ENCODE measurements at regions not wholly inside any gene's neighbourhood (a gene's known extent, or its start where the extent isn't known, plus 50 kb on each side); places are given as distances from the start of the nearest gene placed in this dataset.
A peak's percentile ranks its signal among the peaks of the same experiment; 100 is the strongest.
"Not testable (repeated sequence)": the region's sequence is repeated elsewhere in the genome, so short reads cannot be mapped to it uniquely, and the experiment has no call there.

GRCh38 chr7:142636107-142636506, 113.2 kb upstream of the PRSS1 start:
- DNase-seq = not testable (repeated sequence)

GRCh38 chr7:142632271-142633134, 116.8 kb upstream of the PRSS1 start:
- peak; percentile 76 for DNase-seq

GRCh38 chr7:142629588-142630260, 119.5 kb upstream of the PRSS1 start:
- DNase-seq = no peak

GRCh38 chr7:142628945-142629344, 120.3 kb upstream of the PRSS1 start:
- DNase-seq = peak; percentile 15

GRCh38 chr7:142627223-142627622, 122.0 kb upstream of the PRSS1 start:
- DNase-seq = not testable (repeated sequence)

- peak; percentile 38 for DNase-seq
Observed at GRCh38 chr7:142626420-142627035, 122.7 kb upstream of the PRSS1 start.

GRCh38 chr7:142625216-142625615, 124.1 kb upstream of the PRSS1 start:
- DNase-seq = not testable (repeated sequence)

- no peak for DNase-seq
Observed at GRCh38 chr7:142620402-142620801, 128.9 kb upstream of the PRSS1 start.

- no peak for DNase-seq
Observed at GRCh38 chr7:142618655-142619351, 130.5 kb upstream of the PRSS1 start.

- DNase-seq = no peak
Observed at GRCh38 chr7:142616842-142617241, 132.4 kb upstream of the PRSS1 start.

GRCh38 chr7:142616121-142616643, 133.1 kb upstream of the PRSS1 start:
- DNase-seq = no peak

GRCh38 chr7:142615508-142615907, 133.8 kb upstream of the PRSS1 start:
- no peak for DNase-seq

- DNase-seq = no peak
Observed at GRCh38 chr7:142614116-142614515, 135.2 kb upstream of the PRSS1 start.

- DNase-seq = no peak
Observed at GRCh38 chr7:142612237-142612881, 136.9 kb upstream of the PRSS1 start.

- DNase-seq = no peak
Observed at GRCh38 chr7:142611566-142612236, 137.6 kb upstream of the PRSS1 start.

- DNase-seq = no peak
Observed at GRCh38 chr7:142608630-142609428, 140.4 kb upstream of the PRSS1 start.

- DNase-seq = no peak
Observed at GRCh38 chr7:142607351-142607750, 141.9 kb upstream of the PRSS1 start.

- DNase-seq = no peak
Observed at GRCh38 chr7:142606081-142606480, 143.2 kb upstream of the PRSS1 start.

- peak; percentile 20 for DNase-seq
Observed at GRCh38 chr7:142604671-142605070, 144.6 kb upstream of the PRSS1 start.

- DNase-seq = peak; percentile 76
Observed at GRCh38 chr7:142603870-142604448, 145.3 kb upstream of the PRSS1 start.

Data from COR-L47 (cell line).